ENCODE measurements at regions not wholly inside any gene's neighbourhood (a gene's known extent, or its start where the extent isn't known, plus 50 kb on each side); places are given as distances from the start of the nearest gene placed in this dataset.

GRCh38 chr2:82254728-82255127 is 1950.2 kb upstream of the LRRTM1 start:
- TF ChIP-seq CTCF (IDR thresholded peaks at IDR 0.05 in 2 of 3, conservative IDR thresholded peaks at IDR 0.05 in 1 of 3; ENCODE audit: control insufficient read depth in 2 of 3, extremely low read depth in 1 of 3, insufficient read depth in 1 of 3, low read depth in 3 of 3, low read length in 3 of 3) (no peak), CREB1 (IDR thresholded peaks at IDR 0.05; ENCODE audit: low read depth) (no peak), RAD21 (IDR thresholded peaks at IDR 0.05; ENCODE audit: insufficient read depth, low read depth, low read length) (no peak), KDM1A (IDR thresholded peaks at IDR 0.05; ENCODE audit: borderline replicate concordance) (no peak), ZNF274 (IDR thresholded peaks at IDR 0.05; ENCODE audit: insufficient read depth, insufficient read length) (no peak), EGR1 (IDR thresholded peaks at IDR 0.05; ENCODE audit: borderline replicate concordance in 1 of 2, low read depth in 2 of 2, low read length in 2 of 2) (no peak)
- TF ChIP-seq, protein P1, sequence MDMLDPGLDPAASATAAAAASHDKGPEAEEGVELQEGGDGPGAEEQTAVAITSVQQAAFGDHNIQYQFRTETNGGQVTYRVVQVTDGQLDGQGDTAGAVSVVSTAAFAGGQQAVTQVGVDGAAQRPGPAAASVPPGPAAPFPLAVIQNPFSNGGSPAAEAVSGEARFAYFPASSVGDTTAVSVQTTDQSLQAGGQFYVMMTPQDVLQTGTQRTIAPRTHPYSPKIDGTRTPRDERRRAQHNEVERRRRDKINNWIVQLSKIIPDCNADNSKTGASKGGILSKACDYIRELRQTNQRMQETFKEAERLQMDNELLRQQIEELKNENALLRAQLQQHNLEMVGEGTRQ (IDR thresholded peaks at IDR 0.05; ENCODE audit: borderline replicate concordance, low read depth, low read length): no peak
